ENCODE measurements at regions not wholly inside any gene's neighbourhood (a gene's known extent, or its start where the extent isn't known, plus 50 kb on each side); places are given as distances from the start of the nearest gene placed in this dataset.

DNA sequence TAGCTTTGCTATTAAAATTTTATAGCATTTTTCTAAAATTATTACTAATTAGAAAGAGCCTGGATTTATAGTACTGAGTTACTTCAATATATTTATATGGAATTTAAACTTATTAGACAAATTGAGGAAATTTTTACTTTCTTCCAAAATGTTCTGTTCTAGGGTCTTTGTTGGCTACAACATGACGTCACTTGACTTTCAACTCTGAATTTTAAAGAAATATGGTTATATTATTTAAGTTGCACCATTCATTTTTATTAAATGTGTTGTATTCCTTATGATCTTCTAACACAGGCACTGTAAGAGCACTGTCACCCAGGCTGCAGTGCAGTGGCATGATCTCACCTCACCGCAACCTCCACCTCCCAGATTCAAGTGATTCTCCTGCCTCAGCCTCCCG is 119.4 kb upstream of the CYLC2 start (continued):
- TF ChIP-seq, protein P1, sequence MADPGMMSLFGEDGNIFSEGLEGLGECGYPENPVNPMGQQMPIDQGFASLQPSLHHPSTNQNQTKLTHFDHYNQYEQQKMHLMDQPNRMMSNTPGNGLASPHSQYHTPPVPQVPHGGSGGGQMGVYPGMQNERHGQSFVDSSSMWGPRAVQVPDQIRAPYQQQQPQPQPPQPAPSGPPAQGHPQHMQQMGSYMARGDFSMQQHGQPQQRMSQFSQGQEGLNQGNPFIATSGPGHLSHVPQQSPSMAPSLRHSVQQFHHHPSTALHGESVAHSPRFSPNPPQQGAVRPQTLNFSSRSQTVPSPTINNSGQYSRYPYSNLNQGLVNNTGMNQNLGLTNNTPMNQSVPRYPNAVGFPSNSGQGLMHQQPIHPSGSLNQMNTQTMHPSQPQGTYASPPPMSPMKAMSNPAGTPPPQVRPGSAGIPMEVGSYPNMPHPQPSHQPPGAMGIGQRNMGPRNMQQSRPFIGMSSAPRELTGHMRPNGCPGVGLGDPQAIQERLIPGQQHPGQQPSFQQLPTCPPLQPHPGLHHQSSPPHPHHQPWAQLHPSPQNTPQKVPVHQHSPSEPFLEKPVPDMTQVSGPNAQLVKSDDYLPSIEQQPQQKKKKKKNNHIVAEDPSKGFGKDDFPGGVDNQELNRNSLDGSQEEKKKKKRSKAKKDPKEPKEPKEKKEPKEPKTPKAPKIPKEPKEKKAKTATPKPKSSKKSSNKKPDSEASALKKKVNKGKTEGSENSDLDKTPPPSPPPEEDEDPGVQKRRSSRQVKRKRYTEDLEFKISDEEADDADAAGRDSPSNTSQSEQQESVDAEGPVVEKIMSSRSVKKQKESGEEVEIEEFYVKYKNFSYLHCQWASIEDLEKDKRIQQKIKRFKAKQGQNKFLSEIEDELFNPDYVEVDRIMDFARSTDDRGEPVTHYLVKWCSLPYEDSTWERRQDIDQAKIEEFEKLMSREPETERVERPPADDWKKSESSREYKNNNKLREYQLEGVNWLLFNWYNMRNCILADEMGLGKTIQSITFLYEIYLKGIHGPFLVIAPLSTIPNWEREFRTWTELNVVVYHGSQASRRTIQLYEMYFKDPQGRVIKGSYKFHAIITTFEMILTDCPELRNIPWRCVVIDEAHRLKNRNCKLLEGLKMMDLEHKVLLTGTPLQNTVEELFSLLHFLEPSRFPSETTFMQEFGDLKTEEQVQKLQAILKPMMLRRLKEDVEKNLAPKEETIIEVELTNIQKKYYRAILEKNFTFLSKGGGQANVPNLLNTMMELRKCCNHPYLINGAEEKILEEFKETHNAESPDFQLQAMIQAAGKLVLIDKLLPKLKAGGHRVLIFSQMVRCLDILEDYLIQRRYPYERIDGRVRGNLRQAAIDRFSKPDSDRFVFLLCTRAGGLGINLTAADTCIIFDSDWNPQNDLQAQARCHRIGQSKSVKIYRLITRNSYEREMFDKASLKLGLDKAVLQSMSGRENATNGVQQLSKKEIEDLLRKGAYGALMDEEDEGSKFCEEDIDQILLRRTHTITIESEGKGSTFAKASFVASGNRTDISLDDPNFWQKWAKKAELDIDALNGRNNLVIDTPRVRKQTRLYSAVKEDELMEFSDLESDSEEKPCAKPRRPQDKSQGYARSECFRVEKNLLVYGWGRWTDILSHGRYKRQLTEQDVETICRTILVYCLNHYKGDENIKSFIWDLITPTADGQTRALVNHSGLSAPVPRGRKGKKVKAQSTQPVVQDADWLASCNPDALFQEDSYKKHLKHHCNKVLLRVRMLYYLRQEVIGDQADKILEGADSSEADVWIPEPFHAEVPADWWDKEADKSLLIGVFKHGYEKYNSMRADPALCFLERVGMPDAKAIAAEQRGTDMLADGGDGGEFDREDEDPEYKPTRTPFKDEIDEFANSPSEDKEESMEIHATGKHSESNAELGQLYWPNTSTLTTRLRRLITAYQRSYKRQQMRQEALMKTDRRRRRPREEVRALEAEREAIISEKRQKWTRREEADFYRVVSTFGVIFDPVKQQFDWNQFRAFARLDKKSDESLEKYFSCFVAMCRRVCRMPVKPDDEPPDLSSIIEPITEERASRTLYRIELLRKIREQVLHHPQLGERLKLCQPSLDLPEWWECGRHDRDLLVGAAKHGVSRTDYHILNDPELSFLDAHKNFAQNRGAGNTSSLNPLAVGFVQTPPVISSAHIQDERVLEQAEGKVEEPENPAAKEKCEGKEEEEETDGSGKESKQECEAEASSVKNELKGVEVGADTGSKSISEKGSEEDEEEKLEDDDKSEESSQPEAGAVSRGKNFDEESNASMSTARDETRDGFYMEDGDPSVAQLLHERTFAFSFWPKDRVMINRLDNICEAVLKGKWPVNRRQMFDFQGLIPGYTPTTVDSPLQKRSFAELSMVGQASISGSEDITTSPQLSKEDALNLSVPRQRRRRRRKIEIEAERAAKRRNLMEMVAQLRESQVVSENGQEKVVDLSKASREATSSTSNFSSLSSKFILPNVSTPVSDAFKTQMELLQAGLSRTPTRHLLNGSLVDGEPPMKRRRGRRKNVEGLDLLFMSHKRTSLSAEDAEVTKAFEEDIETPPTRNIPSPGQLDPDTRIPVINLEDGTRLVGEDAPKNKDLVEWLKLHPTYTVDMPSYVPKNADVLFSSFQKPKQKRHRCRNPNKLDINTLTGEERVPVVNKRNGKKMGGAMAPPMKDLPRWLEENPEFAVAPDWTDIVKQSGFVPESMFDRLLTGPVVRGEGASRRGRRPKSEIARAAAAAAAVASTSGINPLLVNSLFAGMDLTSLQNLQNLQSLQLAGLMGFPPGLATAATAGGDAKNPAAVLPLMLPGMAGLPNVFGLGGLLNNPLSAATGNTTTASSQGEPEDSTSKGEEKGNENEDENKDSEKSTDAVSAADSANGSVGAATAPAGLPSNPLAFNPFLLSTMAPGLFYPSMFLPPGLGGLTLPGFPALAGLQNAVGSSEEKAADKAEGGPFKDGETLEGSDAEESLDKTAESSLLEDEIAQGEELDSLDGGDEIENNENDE (IDR thresholded peaks at IDR 0.05; ENCODE audit: insufficient replicate concordance, low read length): no peak
- TF ChIP-seq POLR2A (IDR thresholded peaks at IDR 0.05; ENCODE audit: control extremely low read depth in 1 of 2, low read depth in 2 of 2, low read length in 2 of 2) (no peak), CTBP2 (IDR thresholded peaks at IDR 0.05; ENCODE audit: borderline replicate concordance, insufficient read depth, insufficient read length, low read length) (no peak), JUN (IDR thresholded peaks at IDR 0.05; ENCODE audit: low read depth, low read length) (no peak), BCL11A (IDR thresholded peaks at IDR 0.05; ENCODE audit: low read depth in 2 of 2, low read length in 2 of 2) (no peak), SIX5 (IDR thresholded peaks at IDR 0.05; ENCODE audit: low read depth, low read length) (no peak), KDM5A (IDR thresholded peaks at IDR 0.05; ENCODE audit: low read length) (no peak), CREB1 (IDR thresholded peaks at IDR 0.05) (no peak), KDM1A (IDR thresholded peaks at IDR 0.05; ENCODE audit: borderline replicate concordance, low read length) (no peak), RNF2 (IDR thresholded peaks at IDR 0.05; ENCODE audit: borderline replicate concordance, low read depth, low read length, missing control alignments, poor library complexity, severe bottlenecking) (no peak)

Measured in H1 (cell line).